Urothelium cell line (cell line): ENCODE measurements at regions not wholly inside any gene's neighbourhood (a gene's known extent, or its start where the extent isn't known, plus 50 kb on each side); places are given as distances from the start of the nearest gene placed in this dataset.
"Not testable (repeated sequence)": the region's sequence is repeated elsewhere in the genome, so short reads cannot be mapped to it uniquely, and the experiment has no call there.

ENCODE experiments used
- DNase-seq: peaks from one replicate; pipeline ENCODE4 v3.0.0; 2011; ENCODE audit warnings: low spot score, mixed read lengths
- FAIRE-seq: peaks from 2 replicates; lab custom pipeline; 2011; peaks lifted over from hg19 to GRCh38; lab: Jason Lieb, UNC

DNA sequence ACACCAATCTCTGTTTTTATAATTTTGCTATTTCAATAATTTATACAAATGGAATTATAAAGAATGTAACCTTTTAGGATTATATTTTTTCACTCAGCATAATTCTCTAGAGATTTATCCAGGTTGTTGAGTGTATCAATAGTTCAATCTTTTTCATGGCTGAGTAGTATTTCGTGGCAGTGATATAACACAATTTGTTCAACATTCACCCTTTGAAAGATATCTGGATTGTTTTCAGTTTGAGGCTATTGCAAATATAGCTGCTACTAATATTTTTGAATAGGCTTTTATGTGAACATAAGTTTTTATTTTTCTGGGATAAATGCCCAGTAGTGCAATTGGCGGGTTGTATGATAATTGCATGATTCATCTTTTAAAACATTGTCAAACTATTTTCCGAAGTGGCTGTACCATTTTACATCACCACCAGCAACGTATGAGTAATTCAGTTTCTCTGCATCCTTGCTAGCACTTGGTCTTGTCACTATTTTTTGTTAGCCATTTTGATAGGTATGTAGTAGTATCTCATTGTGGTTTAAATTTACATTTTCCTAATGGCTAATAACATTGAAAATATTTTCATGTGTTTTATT lies 55.6 kb upstream of the ABCD3 start:
- DNase-seq (no peak), FAIRE-seq (no peak)

DNA sequence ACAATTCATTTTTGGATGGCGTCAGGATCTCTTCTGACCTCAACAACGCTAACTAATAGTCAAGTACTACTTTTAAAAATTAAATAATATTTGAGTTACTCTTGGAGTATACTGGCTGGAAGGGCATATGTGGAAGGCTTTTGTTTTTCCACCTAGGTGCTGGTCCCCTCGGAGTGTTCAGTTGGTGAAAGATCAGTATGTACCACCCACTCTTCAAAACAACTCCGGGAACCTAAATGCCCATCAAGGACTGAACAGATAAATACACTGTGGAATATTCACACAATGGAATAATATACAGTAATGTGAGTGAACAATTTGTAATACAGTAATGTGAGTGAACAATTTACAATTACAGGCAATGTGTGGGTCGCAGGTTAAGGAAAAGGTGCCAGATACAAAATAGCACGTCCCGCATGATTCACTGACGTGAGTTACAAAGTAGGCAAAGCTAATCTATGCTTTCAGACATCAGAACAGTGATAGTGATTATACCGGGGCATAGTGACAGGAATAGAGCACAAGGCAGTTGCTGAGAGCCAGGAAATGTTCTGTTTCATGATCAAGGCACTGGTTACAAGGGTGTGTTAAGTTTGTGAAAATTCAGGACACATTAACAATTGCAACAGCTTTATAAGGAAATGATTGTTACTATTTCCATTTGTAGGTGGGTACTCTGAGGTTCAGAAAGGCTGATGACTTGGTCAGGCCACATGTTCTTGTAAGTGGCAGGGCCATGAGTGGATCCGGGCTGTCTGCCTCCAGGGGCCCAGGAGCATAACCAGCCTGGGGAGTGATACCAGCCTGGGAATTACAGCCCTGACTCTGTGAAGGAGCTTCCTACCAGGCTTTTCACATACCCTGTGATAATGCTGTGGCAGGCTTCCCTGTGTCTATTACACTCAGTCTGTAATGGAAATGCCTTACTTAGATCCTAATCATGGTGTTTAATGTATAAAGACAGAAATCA lies 59.3 kb upstream of the ABCD3 start:
- no peak for DNase-seq
- no peak for FAIRE-seq

DNA sequence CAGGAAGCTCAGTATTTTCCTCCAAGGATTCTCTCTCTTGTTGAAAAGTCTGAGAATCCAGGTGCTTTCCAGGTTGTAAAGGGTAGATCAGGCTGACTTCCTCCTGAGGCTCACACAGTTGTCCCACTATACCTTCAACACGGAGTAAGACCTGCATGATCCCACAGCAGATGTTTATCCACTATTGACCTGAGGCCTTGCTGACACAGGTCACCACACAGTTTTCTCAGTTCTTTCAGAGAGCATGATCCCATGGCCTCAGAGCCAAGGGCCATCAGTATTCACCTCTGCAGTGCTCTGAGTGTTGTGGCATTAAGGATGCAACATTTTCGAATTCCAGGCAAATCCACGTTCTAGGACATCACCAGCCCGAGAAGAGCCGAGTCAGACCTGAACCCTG lies 60.5 kb upstream of the ABCD3 start:
- FAIRE-seq = no peak
- no peak for DNase-seq

DNA sequence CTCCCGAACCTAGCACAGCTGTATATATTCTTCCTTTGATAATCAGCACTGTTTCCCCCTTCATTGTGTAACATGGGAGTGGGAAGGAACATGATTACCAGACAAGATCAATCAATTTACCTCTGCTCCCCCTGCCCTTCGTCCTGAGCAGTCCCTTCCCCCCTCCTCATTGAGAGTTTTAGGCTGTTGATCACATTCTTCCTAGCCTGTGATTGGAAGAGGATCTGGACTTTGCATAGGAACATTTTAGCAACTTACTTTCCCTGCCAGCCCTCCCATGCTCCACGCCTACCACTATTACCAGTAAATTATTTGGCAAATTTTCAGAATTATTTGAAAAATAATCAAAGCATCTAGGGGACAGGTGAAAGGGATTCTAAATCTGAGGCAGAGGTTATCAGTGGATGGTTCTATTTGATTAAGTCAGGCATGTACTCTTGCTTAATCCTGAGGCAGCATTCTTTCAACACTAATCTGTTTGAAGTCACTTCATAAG lies 62.7 kb upstream of the ABCD3 start:
- FAIRE-seq = no peak
- no peak for DNase-seq

DNA sequence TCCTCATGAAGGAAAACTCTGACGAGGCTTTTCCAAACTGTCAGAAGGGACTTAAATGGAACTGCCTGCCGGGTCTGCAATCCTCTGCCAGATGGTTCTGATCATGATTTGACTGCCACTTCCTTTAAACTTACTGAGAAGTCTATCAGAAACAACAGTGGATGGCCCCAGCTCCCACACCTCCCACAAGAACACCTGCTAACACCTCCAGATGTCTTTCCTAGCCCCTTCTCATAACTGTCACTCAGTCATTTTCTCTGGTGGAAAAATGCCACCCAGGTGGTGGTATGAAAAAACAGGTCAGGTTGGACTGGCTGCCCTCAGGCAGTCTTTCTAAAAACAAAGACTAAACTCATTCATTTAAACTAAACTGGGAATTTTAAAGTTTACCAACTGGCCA lies 66.7 kb upstream of the ABCD3 start:
- FAIRE-seq (no peak), DNase-seq (no peak)

DNA sequence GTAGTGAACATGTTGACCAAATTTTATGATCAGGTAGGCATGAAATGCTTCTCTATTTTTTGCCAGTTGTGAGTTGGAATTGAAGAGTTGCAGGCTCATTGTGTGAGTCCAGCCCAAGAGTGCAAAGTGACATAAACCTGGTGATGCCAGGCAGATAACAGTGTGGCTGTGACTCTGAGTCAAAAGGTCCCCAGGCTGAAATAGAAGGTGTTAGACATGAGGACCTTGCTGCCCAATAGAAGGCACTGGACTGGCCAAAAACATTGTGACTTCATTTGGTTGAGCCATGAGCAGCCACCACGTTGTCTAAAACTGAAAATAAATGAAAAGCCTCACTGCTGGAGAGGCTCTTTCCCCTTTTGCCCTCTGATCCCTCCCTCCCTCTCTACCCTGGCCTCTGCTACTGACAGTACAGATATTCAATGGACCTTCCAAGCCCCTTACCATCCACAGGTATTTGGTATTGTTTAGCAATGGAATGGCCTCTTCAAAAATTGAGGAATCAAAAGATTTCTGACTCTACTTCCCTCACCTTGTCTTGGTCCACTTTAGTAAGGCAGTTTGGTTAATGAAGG lies 67.8 kb upstream of the ABCD3 start:
- FAIRE-seq = no peak
- no peak for DNase-seq

DNA sequence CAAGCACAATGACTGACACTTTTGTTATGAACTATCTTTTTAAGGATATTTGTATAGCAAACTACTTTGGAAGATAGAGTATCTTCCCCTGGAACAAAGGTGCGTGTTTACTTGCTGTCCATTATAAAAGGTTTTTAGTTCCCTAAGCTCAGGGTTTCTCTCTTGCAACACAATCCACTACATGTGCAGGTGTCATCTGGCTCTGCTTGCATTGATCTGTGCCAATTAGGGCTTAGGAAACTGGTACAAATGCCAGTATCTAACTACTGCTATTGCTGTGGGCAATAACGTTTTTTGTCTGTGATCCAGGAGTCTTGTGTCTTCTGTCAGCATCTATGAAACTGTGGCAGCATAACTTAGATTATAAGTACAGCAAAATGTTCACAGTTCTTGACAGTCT lies 68.3 kb upstream of the ABCD3 start:
- DNase-seq = no peak

DNA sequence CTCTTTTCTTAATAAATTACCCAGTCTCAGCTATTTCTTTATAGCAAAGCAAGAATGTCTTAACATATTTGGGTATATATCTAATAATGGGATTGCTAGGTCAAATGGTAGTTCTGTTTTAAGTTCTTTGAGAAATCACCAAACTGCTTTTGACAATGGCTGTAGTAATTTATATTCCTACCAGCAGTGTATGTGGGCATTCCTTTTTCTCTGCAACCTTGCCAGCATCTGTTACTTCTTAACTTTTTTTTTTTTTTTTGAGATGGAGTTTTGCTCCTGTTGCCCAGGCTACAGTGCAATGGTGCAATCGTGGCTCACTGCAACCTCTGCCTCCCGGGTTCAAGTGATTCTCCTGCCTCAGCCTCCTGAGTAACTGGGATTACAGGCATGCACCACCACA lies 69.8 kb upstream of the ABCD3 start:
- not testable (repeated sequence) for DNase-seq, FAIRE-seq

More for the DNA sequence above, 68.3 kb upstream of the ABCD3 start:
- no peak for FAIRE-seq

DNA sequence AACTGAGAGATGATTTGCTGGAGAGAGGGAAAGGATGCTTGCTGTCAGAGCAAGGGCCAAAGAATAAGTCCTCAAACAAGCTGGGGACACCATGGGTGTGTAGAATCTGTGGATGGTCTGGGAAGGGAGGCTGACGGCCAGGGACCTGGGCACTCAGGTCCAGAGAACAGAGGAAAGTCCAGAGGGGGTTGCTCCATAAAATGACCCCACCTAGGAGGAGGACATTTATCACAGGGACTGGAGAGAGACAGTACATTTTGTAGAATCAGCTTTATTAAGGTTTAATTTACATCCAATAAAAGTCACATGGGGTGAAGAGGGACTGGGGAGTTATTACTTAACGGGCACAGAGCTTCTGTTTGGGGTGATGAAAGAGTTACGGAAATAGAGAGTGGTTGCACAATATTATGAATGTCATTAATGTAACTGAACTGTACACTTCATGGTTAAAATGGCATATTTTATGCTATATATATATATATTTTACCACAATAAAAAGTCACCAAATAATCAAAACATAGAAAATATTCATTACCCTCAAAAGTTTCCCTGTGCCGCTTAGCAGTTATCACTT lies 73.0 kb upstream of the ABCD3 start:
- DNase-seq (no peak), FAIRE-seq (no peak)

DNA sequence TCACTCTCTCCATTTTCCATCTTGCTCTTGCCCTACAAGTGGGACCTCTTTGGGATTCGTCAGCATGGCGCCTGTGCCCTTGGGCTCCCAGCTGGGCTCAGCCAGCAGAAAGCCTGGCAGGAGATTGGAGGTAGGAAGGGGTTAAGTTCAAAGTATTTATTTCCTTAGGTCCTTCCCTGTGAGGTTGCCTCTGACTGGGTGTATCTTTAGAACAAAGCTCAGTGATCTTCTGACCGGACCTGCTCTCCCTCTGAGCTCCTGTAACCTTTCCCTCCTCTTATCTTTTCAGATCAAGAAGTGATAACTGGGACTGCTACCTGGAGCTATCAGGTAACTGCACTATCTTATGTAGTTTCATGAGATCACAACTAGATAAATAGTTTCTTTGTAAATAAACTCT lies 75.8 kb upstream of the ABCD3 start:
- DNase-seq (no peak), FAIRE-seq (no peak)

DNA sequence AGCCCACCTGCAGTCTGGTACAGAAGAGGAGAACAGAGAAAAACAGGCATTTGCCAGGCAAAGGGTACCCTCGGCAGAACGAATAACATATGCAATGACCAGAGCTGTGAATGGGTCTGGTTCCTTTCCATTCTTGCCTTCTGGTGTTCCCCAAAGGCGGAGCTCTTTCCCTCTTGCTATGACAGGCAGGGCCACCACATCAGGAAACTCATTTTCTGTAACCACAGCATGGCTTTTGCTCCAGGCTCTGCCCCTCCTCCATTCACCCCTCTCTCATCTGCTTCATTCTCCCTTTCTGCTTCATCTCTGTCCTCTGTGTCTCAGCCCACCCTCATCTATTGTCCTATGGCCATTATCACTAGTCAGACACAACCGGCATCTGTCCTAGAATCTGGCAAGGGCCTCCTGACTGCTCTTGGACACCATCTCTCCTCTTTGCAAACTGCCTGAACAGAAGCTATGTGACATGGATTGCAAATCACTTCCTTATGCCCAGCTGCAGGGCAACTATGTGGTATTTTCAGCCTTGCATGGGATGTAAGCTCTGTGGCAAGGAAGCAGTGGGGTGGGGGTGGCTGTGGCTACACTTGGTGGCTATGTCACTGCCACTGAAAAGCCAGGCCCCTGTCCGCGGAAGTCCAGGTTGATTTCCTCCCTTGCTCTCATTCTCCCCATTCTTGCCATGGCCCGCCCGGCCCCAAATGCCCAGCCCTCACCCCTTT lies 78.8 kb upstream of the ABCD3 start:
- DNase-seq (no peak), FAIRE-seq (no peak)

DNA sequence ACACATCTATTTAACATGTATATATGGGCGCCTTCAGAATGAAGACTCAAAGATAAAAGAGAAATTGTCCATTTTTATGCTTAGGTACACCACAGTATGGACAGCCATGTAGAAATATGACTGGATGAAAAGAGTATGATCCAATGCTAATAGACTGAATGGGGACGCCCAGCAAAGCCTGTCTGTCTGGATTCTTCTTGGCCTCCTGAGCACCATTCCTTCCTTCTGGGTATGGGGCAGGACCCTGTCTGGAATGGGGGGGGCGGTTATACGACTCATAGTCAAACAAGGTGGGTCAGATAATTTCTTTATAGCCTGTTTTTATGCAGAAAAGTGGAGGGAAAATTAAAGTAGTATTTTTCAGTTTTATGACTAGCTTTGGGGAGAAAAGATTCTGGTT lies 81.2 kb upstream of the ABCD3 start:
- FAIRE-seq (no peak), DNase-seq (no peak)

DNA sequence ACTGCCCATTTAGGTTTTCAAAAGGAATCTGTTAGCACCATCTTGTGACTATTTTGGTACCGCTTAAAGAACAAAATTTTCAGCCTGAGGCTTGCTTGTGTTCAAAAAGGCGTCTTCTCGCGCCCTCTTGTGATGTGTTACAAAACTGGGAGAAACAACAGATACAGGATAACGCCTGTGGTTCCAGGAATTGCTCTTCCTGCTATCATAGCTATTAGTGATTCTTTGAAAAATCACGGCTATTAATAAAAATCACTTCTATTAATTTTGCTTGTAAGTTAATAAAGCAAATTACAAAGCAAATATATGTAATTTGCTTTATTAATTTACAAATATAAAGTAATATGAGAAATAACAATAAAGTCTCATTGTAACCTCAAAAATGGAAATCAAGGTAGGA lies 82.2 kb upstream of the ABCD3 start:
- DNase-seq (peak; percentile 67), FAIRE-seq (peak; percentile 27)

DNA sequence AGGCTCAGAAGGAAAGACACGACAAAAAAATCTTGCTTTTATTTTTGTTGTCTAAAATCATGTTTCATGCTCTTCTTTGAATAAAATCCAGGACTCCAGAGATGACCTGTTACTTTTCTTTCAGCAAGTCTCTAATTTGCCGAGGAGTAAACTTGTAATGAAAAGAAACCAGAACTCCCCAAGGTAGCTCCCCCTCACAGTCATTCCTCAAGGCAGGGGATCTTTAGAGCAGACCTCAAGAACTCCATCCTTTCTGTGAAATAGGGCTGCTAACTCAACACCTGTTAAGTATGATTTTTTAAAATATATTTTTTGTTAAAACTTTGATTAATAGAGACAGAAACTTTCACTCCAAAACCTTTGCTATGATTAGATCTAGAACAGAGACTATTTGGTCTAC lies 82.7 kb upstream of the ABCD3 start:
- FAIRE-seq (no peak), DNase-seq (no peak)

DNA sequence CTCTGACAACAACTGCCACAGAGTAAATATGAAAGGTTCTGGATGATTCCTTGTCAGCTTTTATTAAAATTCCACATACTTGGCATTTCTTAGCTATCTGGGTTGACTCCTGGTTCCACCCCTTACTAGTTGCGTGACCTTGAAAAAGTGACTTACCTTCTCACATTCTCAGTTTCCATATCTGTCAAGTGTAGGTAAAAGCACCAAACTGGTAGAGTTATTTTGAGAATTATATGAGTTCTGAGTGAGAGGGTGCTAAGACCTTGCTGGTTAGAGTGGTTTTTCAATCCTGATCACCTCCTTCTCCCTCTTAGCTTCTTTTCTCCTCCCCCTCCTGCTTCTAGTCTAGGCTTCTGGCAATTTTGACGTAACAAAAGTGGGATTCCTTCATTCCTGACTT lies 83.4 kb upstream of the ABCD3 start:
- DNase-seq = no peak
- FAIRE-seq = no peak

DNA sequence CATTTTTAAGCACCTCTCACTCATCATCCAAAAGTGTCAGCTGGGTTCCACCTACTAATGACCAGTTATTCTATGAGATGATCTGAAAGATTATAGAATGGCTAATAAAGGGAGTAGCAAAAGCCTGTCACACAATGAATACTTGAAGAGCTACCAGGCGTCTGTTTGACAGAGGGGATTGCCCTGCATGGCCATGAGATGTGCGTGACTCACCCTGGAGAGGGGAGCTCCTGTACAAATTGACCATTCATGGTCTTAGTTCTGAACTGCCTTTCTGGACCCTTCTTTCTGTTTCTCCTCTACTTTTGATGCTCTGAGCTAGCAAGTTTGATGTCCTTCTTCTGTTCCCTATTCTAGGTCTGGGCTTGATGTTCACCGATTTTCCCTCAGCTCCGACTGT lies 85.2 kb upstream of the ABCD3 start:
- DNase-seq = no peak
- no peak for FAIRE-seq

DNA sequence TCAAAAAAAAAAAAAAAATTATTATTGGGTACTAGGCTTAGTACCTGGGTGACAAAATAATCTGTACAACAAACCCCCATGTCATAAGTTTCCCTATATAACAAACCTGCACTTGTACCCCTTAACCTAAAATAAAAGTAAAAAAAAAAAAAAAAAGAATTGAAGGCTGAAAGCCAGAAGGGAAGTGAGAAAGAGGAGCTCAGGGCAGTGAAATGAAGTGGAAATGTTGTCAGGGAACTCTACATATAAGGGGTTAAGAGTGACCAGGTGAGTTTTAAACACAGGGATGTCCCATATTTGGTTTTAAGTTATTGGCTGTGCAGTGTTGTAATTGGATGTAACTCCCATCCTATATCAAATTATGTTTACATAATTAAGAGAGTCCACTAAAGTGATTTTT lies 85.7 kb upstream of the ABCD3 start:
- FAIRE-seq (no peak), DNase-seq (no peak)

DNA sequence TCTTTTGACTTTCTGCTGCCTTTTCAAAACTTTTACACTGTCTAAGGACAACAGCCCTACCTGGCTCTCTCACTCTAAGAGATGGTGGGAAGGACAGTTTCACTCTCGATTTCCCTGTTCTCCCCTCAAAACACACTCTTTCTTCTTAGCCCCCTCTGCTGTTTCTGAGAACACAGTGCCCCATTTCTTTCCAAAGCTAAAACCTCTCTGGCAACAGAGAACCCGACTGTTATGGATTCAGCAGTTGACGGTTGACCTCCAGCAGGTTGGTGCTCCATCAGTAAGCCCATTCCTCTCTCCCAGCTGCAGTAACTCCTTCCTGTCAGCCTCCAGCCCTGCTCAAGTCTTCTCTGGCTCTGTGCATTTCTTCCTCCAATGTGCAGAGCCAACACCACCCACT lies 88.2 kb upstream of the ABCD3 start:
- no peak for DNase-seq

DNA sequence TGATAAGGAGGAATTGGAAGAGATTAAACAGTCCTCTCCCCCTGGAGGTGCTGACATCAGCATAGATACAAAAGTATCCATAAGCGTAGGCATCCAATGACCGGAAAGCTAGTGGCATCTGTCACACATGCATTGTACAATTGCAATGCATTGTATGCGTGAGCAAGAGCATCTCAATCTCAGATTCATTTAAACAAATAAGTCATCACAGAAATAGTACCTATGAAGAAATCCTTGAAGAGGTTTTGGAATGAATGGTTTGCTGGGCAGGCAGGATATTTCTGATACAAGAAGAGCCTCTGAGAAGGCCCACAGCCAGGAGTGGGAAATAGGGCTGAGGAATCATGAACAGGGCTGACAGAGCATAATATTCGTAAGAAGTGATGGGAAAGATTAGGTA lies 88.9 kb upstream of the ABCD3 start:
- FAIRE-seq (no peak), DNase-seq (no peak)

More for the DNA sequence above, 88.2 kb upstream of the ABCD3 start:
- FAIRE-seq = no peak

DNA sequence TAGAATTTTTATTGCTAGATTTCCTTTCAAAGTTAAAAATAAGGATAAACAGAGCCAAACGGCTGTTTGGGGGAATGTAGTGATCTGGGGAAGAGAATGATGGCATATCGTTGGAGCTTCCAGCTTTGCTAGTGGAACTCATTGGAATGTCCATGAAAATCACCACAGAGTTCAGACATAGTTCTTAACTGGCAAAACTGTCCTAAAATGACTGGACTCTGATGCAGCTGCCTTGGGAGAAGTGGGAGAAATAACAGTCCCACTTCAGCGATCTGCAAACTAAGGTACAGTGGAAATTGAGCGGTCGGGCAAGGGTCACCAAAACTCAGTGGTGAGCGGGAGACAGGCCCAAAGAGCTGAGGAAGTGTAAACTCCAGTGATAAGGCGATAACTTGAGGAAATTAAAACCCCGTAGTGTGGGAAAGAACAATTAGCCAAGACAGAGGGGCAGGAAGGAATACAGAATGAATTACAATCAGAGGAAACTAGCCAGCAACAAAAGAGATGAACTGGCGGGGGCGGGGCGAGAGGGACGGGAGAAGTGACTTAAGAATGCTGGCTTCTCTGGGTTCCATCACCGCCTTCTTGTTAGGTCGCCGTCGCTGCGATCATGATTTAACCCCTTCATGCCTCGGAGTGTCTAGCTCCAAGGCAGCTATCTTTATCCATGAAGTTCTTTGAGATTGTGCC lies 89.8 kb upstream of the ARHGAP29 start:
- no peak for DNase-seq
- FAIRE-seq = no peak
